NCI-H1436 (cell line): ENCODE measurements at regions not wholly inside any gene's neighbourhood (a gene's known extent, or its start where the extent isn't known, plus 50 kb on each side); places are given as distances from the start of the nearest gene placed in this dataset.

ENCODE experiments used
- DNase-seq: peaks from one replicate; lab custom pipeline; 2025; lab: John Stamatoyannopoulos, UW

DNA sequence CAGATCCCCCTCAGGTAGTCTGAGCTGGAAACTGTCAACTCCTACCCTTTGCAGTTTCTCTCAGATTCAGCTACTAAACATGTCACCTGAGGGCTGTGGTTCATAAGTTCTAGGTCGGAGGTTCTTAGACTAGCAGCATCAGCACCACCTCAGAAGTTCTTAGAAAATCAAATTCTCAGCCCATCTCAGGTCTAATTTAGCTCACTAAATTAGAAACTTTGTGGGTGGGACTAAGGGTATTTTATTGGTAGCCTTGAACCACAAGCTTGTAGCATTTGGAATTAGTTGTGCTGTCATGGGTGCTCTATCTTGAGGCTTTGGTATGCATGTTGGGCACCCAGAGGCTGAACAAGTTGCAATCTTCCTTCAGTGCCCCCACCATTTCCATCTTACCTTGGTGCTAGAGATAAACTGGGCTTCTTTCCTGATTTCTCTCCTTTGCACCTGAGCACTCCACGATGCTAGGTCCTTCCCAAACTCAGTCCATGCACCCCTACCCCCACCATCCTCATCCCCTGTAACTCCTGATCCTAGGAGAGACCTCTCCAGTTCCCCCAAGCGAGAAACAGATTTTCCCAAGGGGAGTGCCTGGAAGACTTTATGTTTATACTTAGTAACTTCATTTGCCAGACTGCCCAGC lies 54.2 kb downstream of the S1PR1 start:
- DNase-seq: no peak

- no peak for DNase-seq
Observed at GRCh38 chr1:101291562-101292380, 55.0 kb downstream of the S1PR1 start.

DNA sequence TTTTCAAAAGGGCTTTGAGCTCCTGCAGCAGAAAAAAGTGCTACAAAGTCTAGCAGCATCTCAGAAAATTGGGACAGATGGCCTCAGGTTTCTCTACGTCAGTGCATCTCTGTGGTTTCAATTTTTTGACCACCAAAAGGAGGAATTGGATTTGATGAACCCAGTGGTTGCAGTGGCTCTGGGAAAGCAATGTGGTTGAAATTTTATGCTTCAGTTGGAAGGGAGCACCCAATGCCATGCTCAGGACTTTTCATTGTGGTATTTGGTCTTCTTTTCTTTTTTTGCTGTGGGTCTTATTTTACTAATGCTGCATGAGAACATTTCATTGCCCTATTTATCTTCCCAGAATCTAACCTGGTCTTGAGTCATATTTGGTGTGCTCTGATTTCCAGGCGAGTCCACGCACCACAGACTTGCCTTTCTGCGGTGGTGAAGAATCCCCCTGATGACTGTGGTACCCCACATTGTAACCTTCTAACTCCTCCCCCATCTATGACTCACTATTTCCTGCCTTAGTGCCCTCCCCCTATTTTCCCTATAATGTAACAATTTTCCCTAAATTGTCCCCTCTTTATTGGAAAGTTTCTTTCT lies 56.7 kb downstream of the S1PR1 start:
- DNase-seq: no peak

DNA sequence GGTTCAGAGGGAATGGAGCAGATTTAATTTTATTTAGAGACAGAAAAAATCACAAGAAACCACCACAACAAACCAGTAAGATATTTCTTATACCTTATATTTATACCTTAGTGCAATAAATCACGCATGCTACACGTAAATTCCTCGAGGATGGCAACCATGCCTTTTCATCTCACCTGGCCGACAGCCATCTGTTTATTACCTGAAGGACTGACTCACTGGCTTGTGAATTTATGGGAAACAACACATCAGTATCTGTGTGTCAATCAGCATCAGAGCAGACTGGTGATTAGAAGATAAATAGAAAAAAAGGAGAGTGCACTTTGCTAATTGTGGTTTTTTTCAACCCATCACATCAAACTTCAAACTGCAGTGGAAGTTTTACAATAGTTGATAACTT lies 58.4 kb downstream of the S1PR1 start:
- no peak for DNase-seq

DNA sequence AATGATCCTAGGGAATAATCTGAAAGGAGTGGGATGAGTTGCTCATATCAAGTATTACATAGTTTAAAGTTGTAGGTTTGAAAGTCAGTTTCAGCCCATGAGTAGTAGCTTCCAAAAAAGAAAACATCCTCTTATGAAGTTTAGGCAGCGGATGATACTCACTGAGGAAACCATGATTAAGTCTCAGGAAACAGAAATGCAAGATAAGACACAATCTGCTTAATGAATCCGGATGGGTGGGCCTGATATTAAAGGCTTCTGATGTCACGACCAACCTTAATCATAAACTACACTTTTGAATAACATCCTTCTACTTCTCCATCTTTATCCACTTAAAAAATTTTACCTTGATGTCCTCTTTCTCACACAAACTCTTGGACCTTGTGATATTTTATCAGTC lies 61.8 kb downstream of the S1PR1 start:
- no peak for DNase-seq

GRCh38 chr1:101299141-101299540 lies 62.3 kb downstream of the S1PR1 start:
- DNase-seq: no peak

DNA sequence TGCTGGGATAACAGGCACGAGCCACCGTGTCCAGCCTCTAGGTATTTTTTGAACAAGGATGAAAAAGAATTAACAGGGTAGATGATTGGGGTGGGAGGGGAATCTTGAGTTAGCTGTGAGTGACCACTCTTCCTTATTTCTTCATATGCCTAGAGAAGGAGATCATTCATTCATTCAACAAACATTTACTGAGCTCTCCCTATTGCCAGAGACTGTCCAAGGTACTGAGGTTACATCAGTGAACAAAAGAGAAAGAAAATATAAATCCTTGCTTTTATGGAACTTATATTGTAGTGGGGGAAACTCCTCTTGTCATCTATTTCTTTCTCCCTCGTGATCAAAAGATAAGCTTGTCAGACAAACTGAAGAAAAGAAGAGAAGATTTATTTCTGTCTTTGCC lies 62.9 kb downstream of the S1PR1 start:
- no peak for DNase-seq

GRCh38 chr1:101300916-101301315 lies 64.1 kb downstream of the S1PR1 start:
- DNase-seq: no peak

- DNase-seq: no peak
Observed at GRCh38 chr1:101301446-101302057, 64.7 kb downstream of the S1PR1 start.

DNA sequence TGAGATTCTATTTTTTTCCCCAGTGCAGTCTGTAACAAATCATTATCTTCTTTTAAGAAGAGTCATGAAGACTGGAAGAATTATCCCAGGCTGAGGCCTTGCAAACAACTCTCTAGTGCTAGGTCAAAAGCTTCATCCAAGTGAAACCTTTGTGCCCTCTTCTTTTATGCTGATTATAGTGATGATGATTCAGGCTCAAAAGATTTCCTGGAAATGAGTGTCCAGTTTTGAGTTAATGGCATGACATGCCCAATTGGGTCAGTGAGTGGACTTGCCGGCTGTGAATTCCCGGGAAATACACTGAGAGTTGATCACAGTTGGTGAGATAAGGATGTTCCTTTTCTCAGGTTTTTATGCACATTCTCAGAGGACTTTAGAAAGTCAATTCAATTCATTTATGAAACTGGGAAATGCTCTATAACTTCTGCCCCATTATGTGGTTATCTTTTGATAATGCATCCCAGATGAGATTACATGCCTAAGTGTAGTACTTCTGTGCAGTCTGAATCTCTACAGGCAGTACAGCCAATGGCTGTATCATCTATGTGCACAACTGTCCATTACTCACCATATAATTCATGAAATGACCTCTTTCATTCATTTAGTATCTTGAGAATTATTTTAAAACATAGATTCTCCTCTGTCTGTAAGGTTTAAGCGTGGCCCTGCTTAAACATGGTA lies 66.2 kb downstream of the S1PR1 start:
- no peak for DNase-seq

DNA sequence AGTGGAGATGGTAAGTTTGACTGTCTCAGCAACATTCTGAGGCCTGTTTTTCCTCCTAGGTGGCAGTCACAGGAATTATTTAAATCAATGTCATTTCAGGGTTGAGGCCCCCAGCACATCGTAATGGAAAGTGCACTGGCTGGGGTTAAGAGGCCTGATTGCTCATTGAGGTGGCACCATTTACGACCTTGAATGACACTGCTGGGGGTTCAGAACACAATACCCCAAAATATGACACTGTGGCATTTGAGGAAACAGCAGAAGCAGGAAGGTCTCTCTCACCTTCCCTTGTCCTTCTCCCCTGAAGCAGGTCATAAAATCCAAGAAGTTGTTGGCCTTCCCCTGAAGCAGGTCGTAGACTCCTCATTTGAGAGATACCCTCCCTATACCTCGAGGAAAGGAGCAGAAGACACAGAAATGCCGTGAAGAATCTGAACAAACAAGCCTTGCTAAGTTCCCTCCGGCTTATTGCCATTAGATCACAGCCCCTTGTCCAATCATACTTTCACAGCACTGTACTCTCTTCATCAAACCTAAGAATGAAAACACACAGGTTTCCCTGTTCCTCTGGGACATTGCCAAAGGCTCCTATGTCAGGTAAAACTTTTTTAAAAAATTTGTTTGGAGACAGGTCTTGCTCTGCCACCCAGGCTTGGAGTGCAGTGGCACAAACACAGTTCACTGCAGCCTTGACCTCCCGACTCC lies 71.3 kb downstream of the S1PR1 start:
- no peak for DNase-seq

GRCh38 chr1:101308935-101309333 lies 72.1 kb downstream of the S1PR1 start:
- no peak for DNase-seq

DNA sequence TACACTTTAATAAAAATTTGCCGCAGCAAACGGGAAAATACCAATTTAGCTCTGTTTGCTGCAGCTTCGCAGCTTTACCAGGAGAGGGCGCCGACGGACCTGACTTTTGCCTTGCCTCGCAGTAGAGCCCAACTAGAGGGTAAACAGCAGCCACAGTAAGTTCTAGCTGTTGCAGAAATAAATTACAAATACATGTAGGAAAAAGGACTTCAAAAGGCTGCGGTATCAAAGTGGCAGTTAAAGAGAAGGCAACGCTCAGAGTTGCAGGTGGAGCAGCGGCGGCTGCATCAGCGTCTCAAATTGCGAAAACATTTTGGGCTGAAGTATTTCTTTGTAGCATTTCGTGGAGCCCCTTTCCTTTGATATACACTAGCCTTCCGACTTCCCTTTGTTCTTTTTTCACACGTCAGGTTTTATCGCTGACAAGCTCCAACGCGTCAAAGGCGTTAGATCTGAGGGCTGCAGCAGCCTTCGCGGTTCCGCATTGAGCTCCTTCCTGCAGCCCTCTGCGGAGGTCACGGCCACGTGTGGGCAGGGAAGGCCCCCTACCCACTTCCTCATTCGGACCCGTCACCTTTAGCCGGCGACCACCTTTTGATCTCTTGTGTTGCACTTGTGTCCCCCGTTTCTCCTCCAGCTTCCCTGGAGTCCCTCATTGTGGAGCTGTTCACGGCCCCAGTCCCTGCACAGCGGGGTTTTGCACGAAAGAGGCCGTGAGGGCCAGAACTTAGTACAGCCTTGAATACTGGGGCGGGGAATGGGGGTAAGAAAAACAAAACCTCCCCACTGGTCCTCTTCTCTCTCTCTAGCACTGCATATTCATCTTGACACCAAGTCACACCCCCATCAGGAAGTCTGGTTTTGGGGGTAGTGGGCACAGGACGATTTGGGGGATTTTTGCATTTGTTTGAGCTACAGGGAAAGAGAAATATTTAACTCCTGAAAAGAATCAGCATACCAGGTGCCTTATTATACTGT lies 72.8 kb downstream of the S1PR1 start:
- DNase-seq: peak; percentile 19

DNA sequence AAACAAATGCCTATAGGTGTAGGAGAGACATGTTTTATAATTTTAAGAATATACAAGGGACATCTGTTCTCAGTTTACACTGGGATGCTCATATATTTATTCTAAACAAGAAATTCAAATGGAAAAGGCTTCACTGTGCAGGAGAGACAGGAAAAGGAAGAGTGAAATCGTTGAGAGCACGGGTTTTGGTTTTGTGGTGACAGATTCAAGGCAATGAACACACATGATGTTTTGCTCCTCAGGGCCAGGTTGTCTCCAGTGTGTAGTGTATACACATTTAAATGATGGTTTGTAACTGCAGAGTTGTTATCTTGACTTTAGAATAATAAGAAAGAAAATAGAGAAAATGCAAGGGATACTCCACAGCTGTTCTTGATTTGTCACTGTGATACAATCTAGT lies 73.7 kb downstream of the S1PR1 start:
- no peak for DNase-seq

DNA sequence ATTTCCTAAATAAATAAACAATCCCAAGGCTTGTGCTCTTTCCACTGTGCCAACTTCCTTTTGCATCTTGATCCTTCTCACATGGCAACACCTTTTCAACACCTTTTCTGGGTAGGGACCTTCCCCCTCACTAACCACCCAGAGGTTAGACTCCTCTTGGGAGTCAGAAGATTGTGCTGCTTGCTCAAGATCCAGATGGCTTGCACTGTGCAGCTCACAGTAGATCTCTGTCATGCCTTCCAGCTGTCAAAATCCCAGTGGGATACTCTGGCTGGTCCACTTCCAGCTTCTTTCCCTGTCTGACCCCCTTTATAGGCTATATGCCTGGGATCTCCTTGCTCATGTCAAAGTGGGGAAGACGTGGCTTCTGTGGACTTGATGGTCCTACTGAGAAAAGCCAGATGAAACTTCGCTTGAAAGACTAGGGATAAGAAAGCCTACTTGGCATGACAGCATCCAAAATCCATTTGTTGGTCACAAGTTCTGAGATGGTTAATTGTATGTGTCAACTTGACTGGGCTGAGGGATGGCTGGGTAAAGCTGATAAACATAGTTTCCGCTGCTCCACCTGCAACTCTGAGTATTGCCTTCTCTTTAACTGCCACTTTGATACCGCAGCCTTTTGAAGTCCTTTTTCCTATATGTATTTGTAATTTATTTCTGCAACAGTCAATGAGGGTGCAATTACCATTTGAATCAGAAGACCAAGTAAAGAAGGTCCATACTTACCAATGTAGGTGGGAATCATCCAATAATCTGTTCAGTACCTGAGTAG lies 74.5 kb downstream of the S1PR1 start:
- no peak for DNase-seq

- DNase-seq: no peak
Observed at GRCh38 chr1:101312147-101312546, 75.3 kb downstream of the S1PR1 start.

GRCh38 chr1:101313356-101313755 lies 76.5 kb downstream of the S1PR1 start:
- no peak for DNase-seq

GRCh38 chr1:101314244-101314643 lies 77.4 kb downstream of the S1PR1 start:
- DNase-seq: no peak

DNA sequence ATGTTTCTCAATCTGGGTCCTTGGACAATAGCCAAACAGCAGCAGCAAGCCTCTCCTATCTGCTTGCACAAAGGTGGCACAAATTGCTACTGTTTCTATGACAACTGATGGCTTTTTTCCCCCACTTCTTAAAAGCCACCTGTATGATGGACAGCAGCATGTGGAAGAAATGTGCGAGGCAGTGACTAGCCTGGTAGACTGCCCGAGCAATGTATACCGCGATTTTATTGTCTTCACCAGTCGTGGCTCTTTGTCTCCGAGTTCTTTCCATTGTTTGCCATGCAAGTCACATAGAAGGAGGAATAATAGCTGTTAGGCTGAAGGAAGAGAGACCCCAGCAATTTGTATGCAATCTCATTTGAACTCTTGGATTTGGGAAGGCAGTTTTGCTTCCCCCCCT lies 79.4 kb downstream of the S1PR1 start:
- no peak for DNase-seq

DNA sequence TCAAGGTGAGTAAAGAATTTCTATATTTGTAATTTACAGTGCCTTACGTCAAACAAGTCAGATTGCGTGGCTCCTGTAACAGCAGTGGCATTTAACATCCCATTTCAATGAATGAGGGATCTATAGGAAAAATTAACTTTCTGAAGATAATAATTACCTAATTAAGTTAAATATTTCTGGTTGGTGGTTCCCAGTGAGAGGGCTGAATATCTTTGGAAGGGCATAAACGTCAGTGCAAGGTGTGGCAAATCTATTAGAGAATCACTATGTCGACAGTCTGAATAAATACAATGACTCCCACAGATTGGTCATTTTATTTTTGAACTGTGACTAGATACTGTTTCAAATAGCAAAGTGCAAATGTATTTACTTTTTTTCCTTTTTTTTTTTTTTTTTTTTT lies 80.0 kb downstream of the S1PR1 start:
- no peak for DNase-seq
